ENCODE measurements at regions not wholly inside any gene's neighbourhood (a gene's known extent, or its start where the extent isn't known, plus 50 kb on each side); places are given as distances from the start of the nearest gene placed in this dataset.

- H3K79me2 ChIP-seq (ENCODE audit: insufficient read depth, low read length), result no peaks in the 10 kb centered on the region
- H3K18ac ChIP-seq (ENCODE audit: insufficient read length, low read depth, low read length), result no peak overlapping the region
- no peak overlapping the region for H2BK15ac ChIP-seq (ENCODE audit: low read depth, low read length)
- no peaks in the 10 kb centered on the region for H3K9me3 Mint-ChIP-seq
- H3K36me3 Mint-ChIP-seq (ENCODE audit: insufficient read depth in 1 of 3, low read depth in 3 of 3), result no peaks in the 10 kb centered on the region
- no peaks in the 10 kb centered on the region; the same call in none of the 2 replicates for H3K27me3 Mint-ChIP-seq (ENCODE audit: low read depth)
- H3K23ac ChIP-seq (ENCODE audit: insufficient read length, low read depth, low read length), result no peak overlapping the region
- H2AK5ac ChIP-seq (ENCODE audit: insufficient read length, low read length), result no peak overlapping the region
- H3K9me3 ChIP-seq (ENCODE audit: control insufficient read depth, low read depth, low read length), result no peaks in the 10 kb centered on the region
- H2BK20ac ChIP-seq (ENCODE audit: low read depth, low read length, poor library complexity, severe bottlenecking), result no peak overlapping the region
- no peak overlapping the region for H4K5ac ChIP-seq (ENCODE audit: insufficient read length, low read depth, low read length)
- H4K20me1 ChIP-seq (ENCODE audit: control insufficient read depth, insufficient read depth, insufficient read length), result no peaks in the 10 kb centered on the region
- no peak overlapping the region for H2BK12ac ChIP-seq (ENCODE audit: insufficient read length, low read depth, low read length)
- H3K4me2 ChIP-seq (ENCODE audit: insufficient read depth, insufficient read length, low read length), result no peak overlapping the region
- no peaks in the 10 kb centered on the region for H3K4me1 ChIP-seq (ENCODE audit: insufficient read depth, low read length)
- H2BK120ac ChIP-seq (ENCODE audit: low read depth, low read length, poor library complexity, severe bottlenecking), result no peak overlapping the region
- H3K27me3 ChIP-seq (ENCODE audit: insufficient read depth, low read length), result no peaks in the 10 kb centered on the region
- no peak overlapping the region for H3K14ac ChIP-seq (ENCODE audit: insufficient read depth, low read length)
- H2AFZ ChIP-seq (ENCODE audit: low read length), result no peak overlapping the region
- H3K4me3 Mint-ChIP-seq, result no peak overlapping the region
- H3K4ac ChIP-seq (ENCODE audit: low read depth, low read length), result no peak overlapping the region
- no peak overlapping the region for H4K91ac ChIP-seq (ENCODE audit: insufficient read length, low read depth, low read length)
- H3K79me1 ChIP-seq (ENCODE audit: insufficient read depth, low read depth, low read length, poor library complexity, severe bottlenecking), result no peaks in the 10 kb centered on the region
- no peak overlapping the region for H2BK5ac ChIP-seq (ENCODE audit: insufficient read length, low read length)
- no peak overlapping the region for H3T11ph ChIP-seq (ENCODE audit: low read length)
- no peak overlapping the region for H3K56ac ChIP-seq (ENCODE audit: insufficient read length, low read depth, low read length)
- no CpG with 5 or more reads among the region's 2 CpGs for WGBS (ENCODE audit: extremely low coverage, insufficient read length, low lambda C conversion rate)
- TF ChIP-seq CTCF (conservative IDR thresholded peaks at IDR 0.05), result no peak
- H3K23me2 ChIP-seq (ENCODE audit: insufficient read length, low read depth, low read length, poor library complexity, severe bottlenecking), result no peaks in the 10 kb centered on the region
- no peak overlapping the region for H3K27ac ChIP-seq (ENCODE audit: insufficient read length, low read depth, low read length)
- no peak overlapping the region for H3K27ac Mint-ChIP-seq
- H3K9ac ChIP-seq (ENCODE audit: extremely low read depth, insufficient read length, low read length), result no peak overlapping the region
- H3K4me1 Mint-ChIP-seq, result no peaks in the 10 kb centered on the region
- DNase-seq, result no peak
- no peak overlapping the region for H4K8ac ChIP-seq (replicated peaks; ENCODE audit: insufficient read length, low read depth, low read length)
Measured at GRCh38 chr5:10836986-10837385, 76.0 kb upstream of the DAP start.
